ENCODE measurements at regions not wholly inside any gene's neighbourhood (a gene's known extent, or its start where the extent isn't known, plus 50 kb on each side); places are given as distances from the start of the nearest gene placed in this dataset.
"Not testable (repeated sequence)": the region's sequence is repeated elsewhere in the genome, so short reads cannot be mapped to it uniquely, and the experiment has no call there.

DNA sequence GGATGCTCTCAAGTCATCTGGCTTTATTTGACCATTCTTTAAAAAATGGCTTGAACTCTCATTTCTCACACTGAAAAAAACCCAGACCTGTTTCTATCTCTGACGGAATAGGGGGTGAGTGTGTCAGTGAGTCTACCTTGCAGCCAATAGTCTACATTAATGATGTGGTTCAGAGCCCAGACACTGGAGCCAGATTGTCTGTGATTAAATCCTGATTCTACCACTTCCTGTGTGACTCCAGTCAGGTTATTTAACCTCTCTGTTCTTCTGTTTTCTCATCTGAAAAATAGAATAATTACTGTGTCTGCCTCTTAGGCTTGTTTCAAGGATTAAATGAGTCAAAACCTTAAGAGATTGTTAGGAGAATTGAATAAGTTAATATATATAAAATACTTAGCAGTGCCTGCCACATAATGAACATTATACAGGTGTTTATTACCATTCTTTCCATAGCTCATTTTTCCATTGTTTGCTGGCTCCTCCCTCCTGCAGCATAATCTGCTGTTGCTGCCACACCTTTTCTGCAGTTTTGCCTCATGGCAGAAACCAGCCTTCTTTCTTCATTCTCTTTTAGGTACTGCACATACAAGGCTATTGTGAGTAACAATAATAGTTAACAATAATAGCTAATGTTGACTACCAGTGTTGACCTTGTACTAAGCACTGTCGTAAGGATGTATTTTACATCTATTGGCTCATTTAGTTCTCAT, 157.6 kb upstream of the IVNS1ABP start:
- Mint-ChIP-seq H3K27ac (peak overlapping the region in 1 of 2 donors; percentile 13), H3K36me3 (no peaks in the 10 kb centered on the region), H3K9me3 (no peaks in the 10 kb centered on the region), H3K4me1 (ENCODE audit: low read depth in 2 of 2) (peaks cover 21 to 23% of the 10 kb centered on the region in 2 donors), H3K27me3 (no peaks in the 10 kb centered on the region), H3K4me3 (peak overlapping the region; percentile 2)
- peak in 1 of 2 donors; percentile 57 for ATAC-seq
- DNase-seq (ENCODE audit: low spot score), result no peak

DNA sequence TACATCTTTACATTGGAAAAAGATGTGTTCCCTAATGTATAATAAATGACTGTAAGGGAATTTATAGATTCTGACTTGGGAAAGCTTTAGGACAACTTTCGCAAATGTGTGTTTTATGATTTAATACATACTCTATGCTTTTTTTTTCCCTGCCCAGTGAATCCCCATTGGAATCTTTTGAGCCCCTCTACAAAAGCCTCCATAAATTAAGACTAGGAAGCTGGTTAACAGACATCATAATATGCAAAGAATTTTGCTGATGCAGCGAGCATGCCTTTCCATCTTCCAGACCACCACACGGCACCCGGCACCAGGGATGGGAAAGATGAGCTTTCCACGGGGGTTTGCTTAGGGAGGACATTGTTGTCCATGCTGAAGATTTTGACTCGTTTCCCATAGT, 156.1 kb upstream of the IVNS1ABP start:
- Mint-ChIP-seq H3K36me3 (peaks cover 5% of the 10 kb centered on the region), H3K27ac (peak overlapping the region in 1 of 2 donors; percentile 13), H3K27me3 (no peaks in the 10 kb centered on the region), H3K9me3 (peaks cover 7% of the 10 kb centered on the region), H3K4me1 (ENCODE audit: low read depth in 2 of 2) (peaks cover 16 to 23% of the 10 kb centered on the region in 2 donors), H3K4me3 (no peak overlapping the region)
- DNase-seq (ENCODE audit: low spot score), result no peak
- no peak for ATAC-seq

- DNase-seq (ENCODE audit: low spot score), result no peak
- H3K4me3 Mint-ChIP-seq, result no peak overlapping the region
These were observed 151.6 kb upstream of the IVNS1ABP start for GRCh38 chr1:185468626-185469025.

DNA sequence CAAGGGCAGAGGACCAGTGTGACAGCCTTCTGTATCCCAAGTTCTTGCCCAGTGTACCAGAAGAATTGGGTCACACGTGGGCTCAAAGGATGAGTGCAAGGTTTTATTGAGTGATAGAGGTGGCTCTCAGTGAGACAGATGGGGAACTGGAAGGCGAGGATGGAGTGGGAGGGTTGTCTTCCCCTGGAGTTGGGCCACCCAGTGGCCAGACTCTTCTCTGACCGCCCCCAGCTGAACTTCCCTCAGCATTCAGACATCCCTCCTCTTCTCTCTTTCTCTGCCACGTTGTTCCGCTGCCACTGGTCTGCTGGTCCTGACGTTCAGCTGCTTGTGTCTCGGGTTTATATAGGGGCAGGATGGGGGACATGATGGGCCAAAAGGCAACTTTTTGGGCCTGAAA, 150.1 kb upstream of the IVNS1ABP start:
- no peak overlapping the region for H3K4me3 Mint-ChIP-seq
- DNase-seq (ENCODE audit: low spot score) (no peak), ATAC-seq (no peak)
- peaks cover 5% of the 10 kb centered on the region for H3K36me3 Mint-ChIP-seq
- peaks cover 13 to 25% of the 10 kb centered on the region in 2 donors for H3K4me1 Mint-ChIP-seq (ENCODE audit: low read depth in 2 of 2)
- H3K9me3 Mint-ChIP-seq, result peaks cover 7% of the 10 kb centered on the region
- no peaks in the 10 kb centered on the region for H3K27me3 Mint-ChIP-seq
- no peak overlapping the region for H3K27ac Mint-ChIP-seq

More at GRCh38 chr1:185468626-185469025, 151.6 kb upstream of the IVNS1ABP start:
- peaks cover 9 to 23% of the 10 kb centered on the region in 2 donors for H3K4me1 Mint-ChIP-seq (ENCODE audit: low read depth in 2 of 2)
- no peak for ATAC-seq
- H3K27me3 Mint-ChIP-seq, result no peaks in the 10 kb centered on the region
- peaks cover 5% of the 10 kb centered on the region for H3K36me3 Mint-ChIP-seq
- peaks cover 7% of the 10 kb centered on the region for H3K9me3 Mint-ChIP-seq
- peak overlapping the region in 1 of 2 donors; percentile 3 for H3K27ac Mint-ChIP-seq

DNA sequence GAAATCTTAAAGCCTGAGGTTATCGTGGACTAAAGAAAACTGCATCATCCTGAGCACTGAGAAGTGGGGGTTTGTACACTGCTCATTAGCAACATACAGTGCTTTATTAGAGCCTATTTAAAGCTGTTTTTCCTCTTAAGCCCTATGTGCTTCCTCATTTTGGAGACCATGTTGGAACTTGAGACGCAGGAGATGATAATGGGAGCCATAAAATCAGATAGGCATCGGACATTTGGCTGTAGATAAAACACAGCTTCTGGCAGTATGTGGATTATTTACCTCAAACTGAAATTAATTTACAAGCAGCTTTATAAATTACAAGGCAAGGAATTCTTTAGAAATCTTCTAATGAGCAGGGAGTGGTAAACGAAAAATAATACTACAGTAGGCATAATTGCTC, 147.7 kb upstream of the IVNS1ABP start:
- Mint-ChIP-seq H3K4me1 (ENCODE audit: low read depth in 2 of 2) (peaks cover 11 to 25% of the 10 kb centered on the region in 2 donors), H3K36me3 (peaks cover 16% of the 10 kb centered on the region), H3K27me3 (no peaks in the 10 kb centered on the region), H3K9me3 (peaks cover 9% of the 10 kb centered on the region), H3K4me3 (no peak overlapping the region), H3K27ac (peak overlapping the region in 1 of 2 donors; percentile 38)
- DNase-seq (ENCODE audit: low spot score) (no peak), ATAC-seq (no peak)

DNA sequence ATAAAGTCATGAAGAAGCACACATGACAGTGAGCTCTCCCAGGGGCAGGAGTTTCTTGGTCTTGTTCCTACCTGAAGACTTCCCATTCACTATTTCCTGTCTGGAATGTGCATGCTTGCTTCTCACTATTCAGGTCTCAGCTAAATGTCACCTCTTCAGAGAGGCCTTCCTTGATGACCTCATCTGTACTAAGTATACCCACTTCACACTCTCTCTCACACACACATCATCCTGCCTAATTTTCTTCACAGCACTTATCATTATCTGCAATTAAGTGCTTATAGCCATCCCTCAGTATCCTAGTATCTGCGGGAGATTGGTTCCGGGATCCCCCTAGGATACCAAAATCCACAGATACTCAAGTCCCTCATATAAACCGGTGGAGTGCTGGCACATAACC, 146.4 kb upstream of the IVNS1ABP start:
- no peak for DNase-seq (ENCODE audit: low spot score)
- ATAC-seq, result peak in 1 of 2 donors; percentile 36
- H3K27ac Mint-ChIP-seq, result peak overlapping the region; percentile 1 to 43
- peaks cover 11 to 25% of the 10 kb centered on the region in 2 donors for H3K4me1 Mint-ChIP-seq (ENCODE audit: low read depth in 2 of 2)
- no peak overlapping the region for H3K4me3 Mint-ChIP-seq
- H3K36me3 Mint-ChIP-seq, result peaks cover 15% of the 10 kb centered on the region
- H3K9me3 Mint-ChIP-seq, result peaks cover 3% of the 10 kb centered on the region
- H3K27me3 Mint-ChIP-seq, result no peaks in the 10 kb centered on the region

GRCh38 chr1:185463011-185463410, 146.0 kb upstream of the IVNS1ABP start:
- Mint-ChIP-seq H3K36me3 (peaks cover 15% of the 10 kb centered on the region), H3K9me3 (peaks cover 3% of the 10 kb centered on the region), H3K4me1 (ENCODE audit: low read depth in 2 of 2) (peaks cover 11 to 25% of the 10 kb centered on the region in 2 donors), H3K27me3 (no peaks in the 10 kb centered on the region), H3K4me3 (no peak overlapping the region), H3K27ac (peak overlapping the region; percentile 1 to 43)
- ATAC-seq (peak in 1 of 2 donors; percentile 56), DNase-seq (ENCODE audit: low spot score) (no peak)

- Mint-ChIP-seq H3K27ac (peak overlapping the region in 1 of 2 donors; percentile 66), H3K4me1 (ENCODE audit: low read depth in 2 of 2) (peaks cover 16 to 31% of the 10 kb centered on the region in 2 donors), H3K36me3 (peaks cover 15% of the 10 kb centered on the region)
- not testable (repeated sequence) for ATAC-seq; H3K9me3 Mint-ChIP-seq; H3K4me3 Mint-ChIP-seq; H3K27me3 Mint-ChIP-seq; DNase-seq (ENCODE audit: low spot score)
These were observed 143.7 kb upstream of the IVNS1ABP start for GRCh38 chr1:185460723-185461122.

GRCh38 chr1:185459141-185459540, 142.1 kb upstream of the IVNS1ABP start:
- Mint-ChIP-seq H3K4me3 (no peak overlapping the region), H3K9me3 (peaks cover 6% of the 10 kb centered on the region), H3K4me1 (ENCODE audit: low read depth in 2 of 2) (peaks cover 16 to 20% of the 10 kb centered on the region in 2 donors), H3K27ac (peak overlapping the region in 1 of 2 donors; percentile 66), H3K36me3 (peaks cover 15% of the 10 kb centered on the region), H3K27me3 (no peaks in the 10 kb centered on the region)
- DNase-seq (ENCODE audit: low spot score), result no peak
- ATAC-seq, result no peak

GRCh38 chr1:185458670-185459069, 141.6 kb upstream of the IVNS1ABP start:
- H3K27me3 Mint-ChIP-seq, result no peaks in the 10 kb centered on the region
- ATAC-seq (no peak), DNase-seq (ENCODE audit: low spot score) (no peak)
- H3K36me3 Mint-ChIP-seq, result peaks cover 15% of the 10 kb centered on the region
- no peak overlapping the region for H3K4me3 Mint-ChIP-seq
- peaks cover 16 to 22% of the 10 kb centered on the region in 2 donors for H3K4me1 Mint-ChIP-seq (ENCODE audit: low read depth in 2 of 2)
- H3K27ac Mint-ChIP-seq, result no peak overlapping the region
- H3K9me3 Mint-ChIP-seq, result peaks cover 6% of the 10 kb centered on the region

- Mint-ChIP-seq H3K4me3 (no peak overlapping the region), H3K36me3 (peaks cover 7% of the 10 kb centered on the region), H3K4me1 (ENCODE audit: low read depth in 2 of 2) (peaks cover 17% of the 10 kb centered on the region in 2 donors), H3K27me3 (no peaks in the 10 kb centered on the region), H3K9me3 (peaks cover 3% of the 10 kb centered on the region), H3K27ac (peak overlapping the region in 1 of 2 donors; percentile 68)
- DNase-seq (ENCODE audit: low spot score), result no peak
- no peak for ATAC-seq
These were observed 136.6 kb upstream of the IVNS1ABP start for GRCh38 chr1:185453496-185454192.

- DNase-seq (ENCODE audit: low spot score) (no peak), ATAC-seq (no peak)
- Mint-ChIP-seq H3K9me3 (no peaks in the 10 kb centered on the region), H3K27ac (peak overlapping the region in 1 of 2 donors; percentile 50), H3K27me3 (no peaks in the 10 kb centered on the region), H3K4me1 (ENCODE audit: low read depth in 2 of 2) (peaks cover 22 to 23% of the 10 kb centered on the region in 2 donors), H3K36me3 (peaks cover 7% of the 10 kb centered on the region), H3K4me3 (no peak overlapping the region)
These were observed 133.9 kb upstream of the IVNS1ABP start for GRCh38 chr1:185450917-185451316.

GRCh38 chr1:185450060-185450788, 133.2 kb upstream of the IVNS1ABP start:
- Mint-ChIP-seq H3K36me3 (peaks cover 13% of the 10 kb centered on the region), H3K4me1 (ENCODE audit: low read depth in 2 of 2) (peaks cover 28 to 29% of the 10 kb centered on the region in 2 donors), H3K9me3 (no peaks in the 10 kb centered on the region), H3K27me3 (no peaks in the 10 kb centered on the region), H3K27ac (peak overlapping the region in 1 of 2 donors; percentile 45), H3K4me3 (no peak overlapping the region)
- ATAC-seq (no peak), DNase-seq (ENCODE audit: low spot score) (no peak)
